GM18519 (cell line): ENCODE measurements at regions not wholly inside any gene's neighbourhood (a gene's known extent, or its start where the extent isn't known, plus 50 kb on each side); places are given as distances from the start of the nearest gene placed in this dataset.
"Not testable (repeated sequence)": the region's sequence is repeated elsewhere in the genome, so short reads cannot be mapped to it uniquely, and the experiment has no call there.

ENCODE experiments used
- ATAC-seq: cut with Tn5 transposase; IDR thresholded peaks from one replicate; pipeline ENCODE4 v1.9.1; 2021; ENCODE audit warnings: mild to moderate bottlenecking, moderate library complexity; ENCODE audit not compliant: unreplicated experiment, low FRiP score

GRCh38 chr4:66014146-66014765 is 344.0 kb upstream of the EPHA5 start:
- ATAC-seq = no peak

- ATAC-seq = no peak
Observed at GRCh38 chr4:66000510-66001117, 330.3 kb upstream of the EPHA5 start.

GRCh38 chr4:65999518-65999871 is 329.2 kb upstream of the EPHA5 start:
- no peak for ATAC-seq

- not testable (repeated sequence) for ATAC-seq
Observed at GRCh38 chr4:65998807-65999517, 328.7 kb upstream of the EPHA5 start.

GRCh38 chr4:65983061-65983460 is 312.8 kb upstream of the EPHA5 start:
- ATAC-seq = no peak

- no peak for ATAC-seq
Observed at GRCh38 chr4:65976287-65976686, 306.0 kb upstream of the EPHA5 start.

- ATAC-seq = no peak
Observed at GRCh38 chr4:65973186-65973585, 302.9 kb upstream of the EPHA5 start.

- ATAC-seq = no peak
Observed at GRCh38 chr4:65971686-65972085, 301.4 kb upstream of the EPHA5 start.

GRCh38 chr4:65968831-65969558 is 298.7 kb upstream of the EPHA5 start:
- ATAC-seq = no peak

GRCh38 chr4:65960751-65961150 is 290.5 kb upstream of the EPHA5 start:
- no peak for ATAC-seq

- no peak for ATAC-seq
Observed at GRCh38 chr4:65954416-65954815, 284.1 kb upstream of the EPHA5 start.

- ATAC-seq = no peak
Observed at GRCh38 chr4:65951177-65951576, 280.9 kb upstream of the EPHA5 start.

GRCh38 chr4:65943076-65943475 is 272.8 kb upstream of the EPHA5 start:
- ATAC-seq = no peak

- ATAC-seq = no peak
Observed at GRCh38 chr4:65924843-65925242, 254.6 kb upstream of the EPHA5 start.

- ATAC-seq = no peak
Observed at GRCh38 chr4:65923616-65924015, 253.3 kb upstream of the EPHA5 start.

GRCh38 chr4:65921180-65921579 is 250.9 kb upstream of the EPHA5 start:
- ATAC-seq = no peak

GRCh38 chr4:65918872-65919271 is 248.6 kb upstream of the EPHA5 start:
- no peak for ATAC-seq

GRCh38 chr4:65918212-65918611 is 247.9 kb upstream of the EPHA5 start:
- no peak for ATAC-seq

GRCh38 chr4:65917486-65917885 is 247.2 kb upstream of the EPHA5 start:
- ATAC-seq = no peak

GRCh38 chr4:65911720-65912119 is 241.4 kb upstream of the EPHA5 start:
- ATAC-seq = no peak
